Stimulated activated CD4-positive, alpha-beta T cell treated with anti-CD3 and anti-CD28 coated beads, Interleukin-15, amount 100 ng/mL, for 24 hours (primary cell): ENCODE measurements at regions not wholly inside any gene's neighbourhood (a gene's known extent, or its start where the extent isn't known, plus 50 kb on each side); places are given as distances from the start of the nearest gene placed in this dataset.

ENCODE experiments used
- DNase-seq: peaks from one replicate; pipeline ENCODE4 v3.0.0-alpha.2; 2020

GRCh38 chr4:22217480-22217879 lies 268.9 kb upstream of the KCNIP4 start:
- DNase-seq, result no peak

- DNase-seq, result no peak
Observed at GRCh38 chr4:22216278-22216677, 267.7 kb upstream of the KCNIP4 start.

- DNase-seq, result no peak
Observed at GRCh38 chr4:22215084-22215483, 266.5 kb upstream of the KCNIP4 start.

GRCh38 chr4:22203711-22204011 lies 255.1 kb upstream of the KCNIP4 start:
- DNase-seq, result no peak

- no peak for DNase-seq
Observed at GRCh38 chr4:22202975-22203710, 254.6 kb upstream of the KCNIP4 start.

GRCh38 chr4:22202246-22202974 lies 253.8 kb upstream of the KCNIP4 start:
- DNase-seq, result no peak

- no peak for DNase-seq
Observed at GRCh38 chr4:22201256-22201655, 252.7 kb upstream of the KCNIP4 start.

GRCh38 chr4:22196551-22196950 lies 248.0 kb upstream of the KCNIP4 start:
- DNase-seq, result no peak

GRCh38 chr4:22192084-22192511 lies 243.5 kb upstream of the KCNIP4 start:
- DNase-seq, result no peak

GRCh38 chr4:22191565-22191964 lies 243.0 kb upstream of the KCNIP4 start:
- no peak for DNase-seq

GRCh38 chr4:22190855-22191254 lies 242.3 kb upstream of the KCNIP4 start:
- DNase-seq, result no peak

GRCh38 chr4:22187203-22187820 lies 238.7 kb upstream of the KCNIP4 start:
- no peak for DNase-seq

GRCh38 chr4:22181736-22182135 lies 233.2 kb upstream of the KCNIP4 start:
- no peak for DNase-seq

GRCh38 chr4:22179124-22179874 lies 230.7 kb upstream of the KCNIP4 start:
- DNase-seq, result peak; percentile 4

- DNase-seq, result no peak
Observed at GRCh38 chr4:22174640-22175039, 226.1 kb upstream of the KCNIP4 start.

GRCh38 chr4:22170353-22170752 lies 221.8 kb upstream of the KCNIP4 start:
- DNase-seq, result no peak

GRCh38 chr4:22167201-22167600 lies 218.6 kb upstream of the KCNIP4 start:
- no peak for DNase-seq

GRCh38 chr4:22162454-22162853 lies 213.9 kb upstream of the KCNIP4 start:
- DNase-seq, result no peak

GRCh38 chr4:22130741-22131140 lies 182.2 kb upstream of the KCNIP4 start:
- no peak for DNase-seq

GRCh38 chr4:22129454-22130029 lies 181.0 kb upstream of the KCNIP4 start:
- peak; percentile 22 for DNase-seq

GRCh38 chr4:22122062-22122461 lies 173.5 kb upstream of the KCNIP4 start:
- DNase-seq, result no peak

- no peak for DNase-seq
Observed at GRCh38 chr4:22115262-22115661, 166.7 kb upstream of the KCNIP4 start.

- DNase-seq, result no peak
Observed at GRCh38 chr4:22103768-22104167, 155.2 kb upstream of the KCNIP4 start.
